AG04449 (cell line): ENCODE measurements at regions not wholly inside any gene's neighbourhood (a gene's known extent, or its start where the extent isn't known, plus 50 kb on each side); places are given as distances from the start of the nearest gene placed in this dataset.

Experiments used
- CTCF ChIA-PET: fragments of 350-600 bp; formaldehyde crosslinking; extraction: SDS; loops from one replicate; lab custom pipeline; 2021; ENCODE audit warnings: antibody characterized with exemption; lab: Yijun Ruan, JAX
- POLR2A ChIA-PET: fragments of 400-600, 350-600 bp; formaldehyde crosslinking; extraction: SDS; loops from one replicate; lab custom pipeline; 2020; ENCODE audit warnings: antibody characterized with exemption, inconsistent platforms; lab: Yijun Ruan, JAX
- DNase-seq: peaks from one replicate; pipeline ENCODE4 v3.0.0-alpha.2; 2010; ENCODE audit warnings: low read depth, low spot score
- H3K4me3 ChIP-seq: 2 replicates; pipeline ENCODE4 v1.5.1; 2011; ENCODE audit warnings: low read depth, mild to moderate bottlenecking, control low read depth, low read length
- CTCF ChIP-seq: IDR thresholded peaks from one replicate; pipeline ENCODE4 v1.5.1; 2011; ENCODE audit warnings: mild to moderate bottlenecking, moderate library complexity, low read length, control low read depth, inconsistent platforms; ENCODE audit not compliant: insufficient read depth; ENCODE audit errors: missing control alignments

- no peak for TF ChIP-seq CTCF
- H3K4me3 ChIP-seq: no peak overlapping the region
- ChIA-PET CTCF (no interaction called here), POLR2A (no interaction called here)
- DNase-seq: no peak
These were observed 382.6 kb downstream of the DTWD2 start for GRCh38 chr5:118605761-118606160.

GRCh38 chr5:118604106-118604505 is 384.2 kb downstream of the DTWD2 start:
- CTCF ChIA-PET: no interaction called here
- TF ChIP-seq CTCF: no peak
- no peak for DNase-seq
- no peak overlapping the region for H3K4me3 ChIP-seq
- POLR2A ChIA-PET: no interaction called here

- TF ChIP-seq CTCF: no peak
- POLR2A ChIA-PET: no interaction called here
- H3K4me3 ChIP-seq: no peak overlapping the region
- DNase-seq: no peak
- CTCF ChIA-PET: no interaction called here
These were observed 385.1 kb downstream of the DTWD2 start for GRCh38 chr5:118603278-118603677.

- H3K4me3 ChIP-seq: no peak overlapping the region
- DNase-seq: no peak
- CTCF ChIA-PET: no interaction called here
- TF ChIP-seq CTCF: no peak
- POLR2A ChIA-PET: no interaction called here
These were observed 390.0 kb downstream of the DTWD2 start for GRCh38 chr5:118598311-118598710.

- DNase-seq: no peak
- TF ChIP-seq CTCF: no peak
- CTCF ChIA-PET: interaction anchor here (2.0 kb wide), 1 partner anchor 14 kb away, joined by 4 read pairs; no protein-coding TSS in a partner anchor
- H3K4me3 ChIP-seq: no peak overlapping the region
- POLR2A ChIA-PET: no interaction called here
These were observed 390.8 kb downstream of the DTWD2 start for GRCh38 chr5:118597543-118597942.

GRCh38 chr5:118596255-118596654 is 392.1 kb downstream of the DTWD2 start:
- CTCF ChIA-PET: interaction anchor here (2.0 kb wide), 1 partner anchor 15 kb away, joined by 4 read pairs; no protein-coding TSS in a partner anchor
- DNase-seq: no peak
- TF ChIP-seq CTCF: no peak
- H3K4me3 ChIP-seq: no peak overlapping the region
- POLR2A ChIA-PET: no interaction called here
